ENCODE measurements at regions not wholly inside any gene's neighbourhood (a gene's known extent, or its start where the extent isn't known, plus 50 kb on each side); places are given as distances from the start of the nearest gene placed in this dataset.
A peak's percentile ranks its signal among the peaks of the same experiment; 100 is the strongest.
"Not testable (repeated sequence)": the region's sequence is repeated elsewhere in the genome, so short reads cannot be mapped to it uniquely, and the experiment has no call there.

GRCh38 chr3:192968901-192969300 is 51.2 kb upstream of the MB21D2 start:
- not testable (repeated sequence) for DNase-seq (ENCODE audit: low spot score)

GRCh38 chr3:192980632-192981031 is 63.0 kb upstream of the MB21D2 start:
- no peak for DNase-seq (ENCODE audit: low spot score)

GRCh38 chr3:192986379-192986778 is 68.7 kb upstream of the MB21D2 start:
- DNase-seq (ENCODE audit: low spot score), result no peak

- DNase-seq (ENCODE audit: low spot score), result no peak
Measured at GRCh38 chr3:192991356-192991755, 73.7 kb upstream of the MB21D2 start.

- no peak for DNase-seq (ENCODE audit: low spot score)
Measured at GRCh38 chr3:192992361-192992760, 74.7 kb upstream of the MB21D2 start.

- DNase-seq (ENCODE audit: low spot score), result no peak
Measured at GRCh38 chr3:192993411-192993810, 75.8 kb upstream of the MB21D2 start.

- not testable (repeated sequence) for DNase-seq (ENCODE audit: low spot score)
Measured at GRCh38 chr3:193001113-193001512, 83.5 kb upstream of the MB21D2 start.

- DNase-seq (ENCODE audit: low spot score), result not testable (repeated sequence)
Measured at GRCh38 chr3:193003624-193004023, 86.0 kb upstream of the MB21D2 start.

GRCh38 chr3:193008654-193009053 is 91.0 kb upstream of the MB21D2 start:
- no peak for DNase-seq (ENCODE audit: low spot score)

- no peak for DNase-seq (ENCODE audit: low spot score)
Measured at GRCh38 chr3:193010191-193010590, 92.5 kb upstream of the MB21D2 start.

GRCh38 chr3:193011958-193012357 is 94.3 kb upstream of the MB21D2 start:
- no peak for DNase-seq (ENCODE audit: low spot score)

GRCh38 chr3:193014902-193015301 is 97.2 kb upstream of the MB21D2 start:
- DNase-seq (ENCODE audit: low spot score), result no peak

GRCh38 chr3:193016437-193016901 is 98.8 kb upstream of the MB21D2 start:
- DNase-seq (ENCODE audit: low spot score), result no peak

GRCh38 chr3:193021506-193022010 is 103.9 kb upstream of the MB21D2 start:
- DNase-seq (ENCODE audit: low spot score), result no peak

- no peak for DNase-seq (ENCODE audit: low spot score)
Measured at GRCh38 chr3:193023218-193023617, 105.6 kb upstream of the MB21D2 start.

- no peak for DNase-seq (ENCODE audit: low spot score)
Measured at GRCh38 chr3:193028258-193028657, 110.6 kb upstream of the MB21D2 start.

GRCh38 chr3:193029800-193030199 is 112.1 kb upstream of the MB21D2 start:
- no peak for DNase-seq (ENCODE audit: low spot score)

GRCh38 chr3:193030276-193030675 is 112.6 kb upstream of the MB21D2 start:
- DNase-seq (ENCODE audit: low spot score), result no peak

GRCh38 chr3:193031911-193032310 is 114.3 kb upstream of the MB21D2 start:
- DNase-seq (ENCODE audit: low spot score), result no peak

- DNase-seq (ENCODE audit: low spot score), result no peak
Measured at GRCh38 chr3:193033226-193033780, 115.6 kb upstream of the MB21D2 start.

- not testable (repeated sequence) for DNase-seq (ENCODE audit: low spot score)
Measured at GRCh38 chr3:193037828-193038227, 120.2 kb upstream of the MB21D2 start.

- no peak for DNase-seq (ENCODE audit: low spot score)
Measured at GRCh38 chr3:193039058-193039457, 121.4 kb upstream of the MB21D2 start.

- peak; percentile 11 for DNase-seq (ENCODE audit: low spot score)
Measured at GRCh38 chr3:193040836-193041672, 123.4 kb upstream of the MB21D2 start.
